CD4-positive, alpha-beta T cell treated with Interferon gamma for 1 hour (primary cell): ENCODE measurements at regions not wholly inside any gene's neighbourhood (a gene's known extent, or its start where the extent isn't known, plus 50 kb on each side); places are given as distances from the start of the nearest gene placed in this dataset.
"Not testable (repeated sequence)": the region's sequence is repeated elsewhere in the genome, so short reads cannot be mapped to it uniquely, and the experiment has no call there.

Experiments used
- DNase-seq: peaks from one replicate; pipeline ENCODE4 v3.0.0-alpha.2; 2020

GRCh38 chr7:69245646-69246045, 352.6 kb upstream of the AUTS2 start:
- DNase-seq = no peak

DNA sequence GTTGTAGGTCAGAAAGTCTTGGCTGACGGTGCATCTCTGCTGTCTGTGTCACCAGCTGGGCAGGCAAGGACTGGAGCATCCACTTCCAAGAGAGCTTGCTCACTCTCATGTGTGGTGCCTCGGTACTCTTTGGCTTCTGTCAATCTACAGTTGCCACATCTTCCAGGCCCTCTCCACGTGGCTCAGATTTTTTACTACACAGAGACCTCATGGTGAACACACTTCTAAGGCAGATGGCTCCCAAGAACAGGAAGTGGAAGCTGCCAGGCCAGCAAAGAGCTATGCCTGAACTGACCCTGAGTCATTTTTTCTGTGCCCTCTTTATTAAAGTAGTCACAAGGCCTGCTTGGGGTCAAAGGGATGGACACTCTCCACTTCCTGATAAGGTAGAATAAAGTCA, 351.5 kb upstream of the AUTS2 start:
- DNase-seq = peak; percentile 8

- DNase-seq = not testable (repeated sequence)
Observed at GRCh38 chr7:69248382-69248828, 349.9 kb upstream of the AUTS2 start.

DNA sequence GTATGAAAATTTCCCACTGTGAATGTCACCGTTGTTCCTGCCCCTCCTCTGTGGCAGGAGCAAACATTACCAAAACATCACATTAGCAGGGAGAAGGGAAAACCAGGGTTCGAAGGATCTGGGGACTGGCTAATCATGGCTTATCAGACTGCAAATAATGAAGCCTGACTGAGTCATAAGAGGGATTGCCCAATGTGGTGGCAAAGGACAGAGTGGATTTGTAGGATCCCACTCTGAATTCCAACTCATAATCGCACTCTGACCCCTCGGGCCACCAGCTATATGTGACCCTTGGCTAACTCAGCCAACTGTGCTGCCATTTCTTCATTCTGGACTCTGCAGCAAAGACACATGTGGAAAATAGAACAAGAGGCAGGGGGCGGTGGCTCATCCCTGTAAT, 347.3 kb upstream of the AUTS2 start:
- DNase-seq = no peak

DNA sequence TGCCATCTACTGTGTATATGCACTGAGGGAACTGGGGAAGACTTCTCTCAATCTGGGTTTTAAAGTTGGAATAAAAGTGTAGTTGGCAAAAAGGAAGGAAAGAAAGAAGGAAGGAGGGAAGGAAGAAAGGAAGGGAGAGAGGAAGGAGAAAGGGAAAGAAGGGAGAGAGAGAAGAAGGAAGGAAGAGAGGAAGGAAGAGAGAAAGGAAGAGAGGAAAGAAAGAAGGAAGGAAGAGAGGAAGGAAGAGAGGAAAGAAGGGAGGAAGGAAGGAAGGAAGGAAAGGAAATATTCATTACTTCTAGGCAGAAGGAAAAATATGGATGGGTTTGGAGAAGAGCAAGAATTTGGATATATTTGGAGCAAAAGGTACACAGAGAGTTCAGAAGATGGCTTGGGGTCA, 343.6 kb upstream of the AUTS2 start:
- no peak for DNase-seq

DNA sequence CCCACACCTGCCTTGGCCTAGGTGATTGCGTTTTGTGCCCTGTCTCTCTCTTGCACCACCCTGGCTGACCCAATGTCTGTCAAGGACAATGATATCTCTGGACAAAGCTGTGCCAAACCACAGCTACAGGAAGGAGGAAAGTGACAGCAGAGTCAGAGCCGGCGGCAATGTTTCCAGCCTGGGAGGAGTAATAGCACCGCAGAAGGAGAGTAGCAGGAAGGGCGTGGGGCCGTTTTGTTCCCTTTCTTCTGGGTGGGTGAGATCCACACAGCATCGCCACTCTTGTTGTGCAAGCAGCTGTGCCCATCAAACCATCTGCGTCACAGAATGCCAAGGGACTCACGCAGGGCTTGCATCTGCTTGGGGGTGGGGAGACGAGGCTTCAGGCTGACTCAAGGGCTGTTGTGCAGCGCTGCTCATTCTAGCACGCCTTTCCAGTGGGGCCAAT, 341.6 kb upstream of the AUTS2 start:
- DNase-seq = peak; percentile 79

- DNase-seq = no peak
Observed at GRCh38 chr7:69257592-69257991, 340.7 kb upstream of the AUTS2 start.

DNA sequence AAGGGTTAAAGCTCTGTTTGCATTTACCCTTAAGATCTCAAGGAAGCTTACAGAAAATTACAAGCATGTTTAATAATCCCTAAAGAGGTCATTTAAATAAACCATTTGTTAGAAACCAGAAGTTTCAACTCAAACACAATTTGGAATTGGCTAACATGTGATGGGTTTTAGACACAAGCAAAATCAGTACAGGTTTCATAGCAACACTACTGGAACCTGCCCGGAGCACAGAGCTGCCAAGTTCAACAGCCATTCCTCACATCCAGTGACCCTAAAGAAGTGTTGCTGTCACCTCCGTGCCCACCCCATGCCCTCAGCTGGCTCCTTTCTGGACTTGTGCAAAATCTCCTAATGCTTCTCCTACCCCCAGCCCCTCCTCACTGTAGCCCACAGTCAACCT, 338.8 kb upstream of the AUTS2 start:
- DNase-seq = no peak

- no peak for DNase-seq
Observed at GRCh38 chr7:69260023-69260422, 338.3 kb upstream of the AUTS2 start.

GRCh38 chr7:69263550-69263949, 334.7 kb upstream of the AUTS2 start:
- no peak for DNase-seq

GRCh38 chr7:69269806-69270205, 328.5 kb upstream of the AUTS2 start:
- DNase-seq = no peak

DNA sequence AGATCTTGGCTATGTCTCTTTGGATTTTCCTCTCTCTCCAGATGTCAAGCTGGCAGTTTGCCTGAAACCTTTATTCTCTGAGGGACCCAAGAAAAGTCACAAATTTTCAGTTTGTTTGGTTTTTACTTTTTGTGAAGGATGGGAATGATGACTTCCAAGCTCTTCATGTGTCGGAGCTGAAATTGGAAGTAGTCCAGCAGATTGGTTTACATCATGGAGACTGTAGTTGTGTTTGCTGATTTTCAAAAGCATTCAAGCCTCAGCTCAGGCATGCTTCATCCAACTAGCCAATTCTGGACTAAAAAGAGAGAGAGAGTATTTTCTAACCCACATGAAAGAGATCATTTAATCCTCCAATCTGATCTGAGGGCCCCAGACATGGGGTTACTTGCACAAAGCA, 326.2 kb upstream of the AUTS2 start:
- DNase-seq = no peak

- no peak for DNase-seq
Observed at GRCh38 chr7:69276011-69276729, 322.1 kb upstream of the AUTS2 start.

- no peak for DNase-seq
Observed at GRCh38 chr7:69277366-69277765, 320.9 kb upstream of the AUTS2 start.

GRCh38 chr7:69282946-69283345, 315.3 kb upstream of the AUTS2 start:
- no peak for DNase-seq

GRCh38 chr7:69283421-69283820, 314.9 kb upstream of the AUTS2 start:
- DNase-seq = no peak

GRCh38 chr7:69285854-69286253, 312.4 kb upstream of the AUTS2 start:
- DNase-seq = no peak

- DNase-seq = no peak
Observed at GRCh38 chr7:69295977-69296376, 302.3 kb upstream of the AUTS2 start.

GRCh38 chr7:69301253-69301652, 297.0 kb upstream of the AUTS2 start:
- no peak for DNase-seq

DNA sequence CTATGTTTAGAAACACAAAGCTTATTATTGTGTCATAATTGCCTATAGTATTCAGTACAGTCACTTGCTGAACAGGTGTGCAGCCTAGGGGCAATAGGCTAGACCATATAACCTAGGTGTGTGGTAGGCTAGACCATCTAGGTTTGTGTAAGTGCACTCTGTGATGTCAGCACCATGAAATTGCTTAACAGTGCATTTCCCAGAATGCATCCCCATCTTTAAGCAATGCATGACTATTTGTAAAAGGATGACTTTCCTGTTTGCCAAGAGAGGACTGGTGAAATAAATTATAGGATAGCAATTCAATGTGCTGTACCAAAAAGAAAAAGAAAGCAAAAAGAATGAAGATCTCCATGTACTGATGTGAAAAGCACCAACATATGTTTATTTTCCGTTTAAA, 288.7 kb upstream of the AUTS2 start:
- no peak for DNase-seq

- DNase-seq = no peak
Observed at GRCh38 chr7:69311489-69311888, 286.8 kb upstream of the AUTS2 start.

- not testable (repeated sequence) for DNase-seq
Observed at GRCh38 chr7:69313852-69314251, 284.4 kb upstream of the AUTS2 start.

DNA sequence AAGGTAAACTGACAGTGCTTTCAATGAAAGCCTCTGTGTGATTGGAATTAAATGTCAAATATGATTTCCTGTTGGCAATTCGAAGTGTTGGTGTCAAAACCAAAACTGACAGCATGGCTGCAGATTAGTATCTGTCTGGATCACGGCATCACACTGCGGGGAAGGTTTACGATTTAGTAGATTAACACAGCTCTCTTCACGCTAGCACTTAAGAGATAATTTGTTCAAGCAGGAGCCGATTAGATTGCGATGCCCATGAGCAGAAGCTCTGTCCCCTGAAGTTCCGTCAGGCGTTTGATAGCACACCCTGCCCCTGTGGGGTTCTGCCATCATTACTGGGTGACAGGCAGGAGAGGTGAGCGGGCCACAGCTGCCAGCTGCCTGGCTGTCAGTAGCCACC, 279.5 kb upstream of the AUTS2 start:
- no peak for DNase-seq

- DNase-seq = no peak
Observed at GRCh38 chr7:69328516-69328915, 269.8 kb upstream of the AUTS2 start.

GRCh38 chr7:69334701-69335100, 263.6 kb upstream of the AUTS2 start:
- no peak for DNase-seq
